ENCODE measurements at regions not wholly inside any gene's neighbourhood (a gene's known extent, or its start where the extent isn't known, plus 50 kb on each side); places are given as distances from the start of the nearest gene placed in this dataset.

DNA sequence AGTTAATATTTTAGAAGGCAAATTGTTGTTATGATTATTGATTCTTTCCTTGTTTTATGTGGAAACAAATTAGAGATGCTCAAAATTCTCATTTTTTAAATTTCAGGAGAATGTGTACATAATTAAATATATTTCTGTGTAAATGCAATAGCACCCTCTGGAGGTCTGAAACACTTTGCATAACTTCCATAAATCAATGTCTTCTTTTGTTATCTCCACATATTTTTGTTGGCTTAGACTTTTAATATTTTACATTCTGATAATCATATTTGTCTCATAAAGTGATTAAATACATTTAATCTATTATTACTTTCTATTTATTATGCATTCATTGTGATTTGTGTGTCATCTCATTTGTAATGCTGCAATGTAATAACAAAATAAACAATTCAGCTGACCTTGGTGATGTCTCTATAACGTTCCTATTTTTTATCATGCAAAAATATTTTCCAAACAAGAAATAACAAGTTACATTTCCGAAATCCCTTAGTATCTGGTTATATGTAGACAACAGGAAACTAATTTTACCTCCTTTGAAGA is 201.8 kb upstream of the GALNT5 start:
- H3K27me3 ChIP-seq, result no peaks in the 10 kb centered on the region
- H3K27ac ChIP-seq, result no peak overlapping the region
- H3K9me3 ChIP-seq, result no peaks in the 10 kb centered on the region
- no peaks in the 10 kb centered on the region for H3K36me3 ChIP-seq
- TF ChIP-seq CTCF (IDR thresholded peaks at IDR 0.05) (peak in 4 of 6 experiments; percentile 30 to 52 (median 50)), POLR2A (IDR thresholded peaks at IDR 0.05) (no peak)
- no peaks in the 10 kb centered on the region for H3K4me1 ChIP-seq
- DNase-seq, result no peak
- no peak overlapping the region for H3K4me3 ChIP-seq

- Histone ChIP-seq H3K27me3 (no peaks in the 10 kb centered on the region), H3K36me3 (no peaks in the 10 kb centered on the region), H3K27ac (no peak overlapping the region), H3K4me1 (no peaks in the 10 kb centered on the region), H3K4me3 (no peak overlapping the region), H3K9me3 (no peaks in the 10 kb centered on the region)
- TF ChIP-seq CTCF (IDR thresholded peaks at IDR 0.05) (no peak), POLR2A (IDR thresholded peaks at IDR 0.05) (no peak)
- no peak for DNase-seq
Measured at GRCh38 chr2:157056200-157056676, 201.3 kb upstream of the GALNT5 start.

DNA sequence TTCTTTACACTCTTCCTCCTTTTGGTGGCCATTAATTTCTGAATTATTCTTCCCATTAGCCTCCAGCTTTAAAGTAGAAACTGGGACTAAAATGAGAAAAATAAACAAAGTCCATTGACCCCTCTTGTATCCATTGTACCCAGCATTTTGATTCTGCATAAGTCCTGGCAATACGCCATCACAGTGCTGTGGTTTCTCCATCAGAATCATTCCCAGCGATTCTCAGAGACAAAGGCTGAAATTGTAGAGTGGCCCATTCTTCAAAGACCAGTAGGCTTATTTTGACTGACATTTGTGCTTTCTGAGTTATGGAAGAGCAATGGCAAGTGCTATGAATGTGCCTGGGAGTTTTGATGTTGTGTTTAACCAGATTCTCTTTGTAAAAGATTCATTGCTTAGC is 199.3 kb upstream of the GALNT5 start:
- H3K27ac ChIP-seq, result no peak overlapping the region
- DNase-seq, result no peak
- no peaks in the 10 kb centered on the region for H3K36me3 ChIP-seq
- no peaks in the 10 kb centered on the region for H3K4me1 ChIP-seq
- no peak for TF ChIP-seq CTCF (IDR thresholded peaks at IDR 0.05)
- TF ChIP-seq POLR2A (IDR thresholded peaks at IDR 0.05), result no peak
- H3K4me3 ChIP-seq, result no peak overlapping the region
- H3K27me3 ChIP-seq, result no peaks in the 10 kb centered on the region
- H3K9me3 ChIP-seq, result no peaks in the 10 kb centered on the region

DNA sequence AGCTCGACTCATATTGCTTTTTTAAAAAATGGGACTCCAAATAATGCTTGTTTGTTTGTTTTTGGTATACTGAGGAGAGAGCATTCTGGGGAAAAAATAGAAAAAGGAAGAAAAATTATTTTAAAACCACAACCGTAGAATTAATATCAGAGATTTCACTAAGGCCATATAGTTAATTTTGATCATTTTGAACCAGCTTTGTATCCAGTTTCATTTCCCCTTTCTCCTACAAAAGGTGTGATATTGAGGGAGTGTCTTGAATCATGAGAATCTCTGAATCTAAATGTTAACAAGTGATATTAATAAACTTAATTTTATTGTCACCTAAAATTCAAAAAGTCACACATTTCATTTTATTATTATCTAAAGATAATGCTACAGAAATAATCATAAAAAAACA is 198.5 kb upstream of the GALNT5 start:
- no peaks in the 10 kb centered on the region for H3K27me3 ChIP-seq
- no peak overlapping the region for H3K4me3 ChIP-seq
- H3K9me3 ChIP-seq, result no peaks in the 10 kb centered on the region
- H3K4me1 ChIP-seq, result no peaks in the 10 kb centered on the region
- TF ChIP-seq CTCF (IDR thresholded peaks at IDR 0.05) (no peak), POLR2A (IDR thresholded peaks at IDR 0.05) (no peak)
- no peak for DNase-seq
- no peaks in the 10 kb centered on the region for H3K36me3 ChIP-seq
- no peak overlapping the region for H3K27ac ChIP-seq

DNA sequence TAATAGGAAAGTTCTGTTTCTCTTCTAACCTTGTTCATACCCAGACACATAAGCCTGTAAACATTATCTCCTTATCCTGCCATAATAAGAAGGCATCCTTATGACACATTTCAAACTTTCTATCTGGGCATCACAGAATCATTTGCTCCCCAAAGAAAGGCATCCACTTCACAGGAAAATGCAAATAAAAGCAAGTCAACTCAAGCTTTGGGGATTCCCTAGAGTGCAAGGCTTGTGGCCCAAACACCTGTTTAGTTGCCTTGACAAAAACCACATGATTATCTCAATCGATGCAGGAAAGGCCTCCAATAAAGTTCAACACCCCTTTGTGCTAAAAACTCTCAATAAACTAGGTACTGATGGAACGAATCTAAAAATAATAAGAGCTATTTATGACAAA is 195.7 kb upstream of the GALNT5 start:
- DNase-seq, result no peak
- TF ChIP-seq POLR2A (IDR thresholded peaks at IDR 0.05) (no peak), CTCF (IDR thresholded peaks at IDR 0.05) (no peak)
- H3K36me3 ChIP-seq, result no peaks in the 10 kb centered on the region

GRCh38 chr2:157067562-157067961 is 189.9 kb upstream of the GALNT5 start:
- no peak for DNase-seq
- no peak for TF ChIP-seq POLR2A (IDR thresholded peaks at IDR 0.05)
- TF ChIP-seq CTCF (IDR thresholded peaks at IDR 0.05), result no peak
- H3K27me3 ChIP-seq, result no peaks in the 10 kb centered on the region
- H3K4me1 ChIP-seq, result no peaks in the 10 kb centered on the region
- H3K4me3 ChIP-seq, result no peak overlapping the region
- no peaks in the 10 kb centered on the region for H3K36me3 ChIP-seq
- no peaks in the 10 kb centered on the region for H3K9me3 ChIP-seq
- no peak overlapping the region for H3K27ac ChIP-seq

More for the DNA sequence above, 195.7 kb upstream of the GALNT5 start:
- H3K4me3 ChIP-seq, result no peak overlapping the region
- no peaks in the 10 kb centered on the region for H3K27me3 ChIP-seq
- H3K9me3 ChIP-seq, result no peaks in the 10 kb centered on the region
- H3K27ac ChIP-seq, result no peak overlapping the region
- no peaks in the 10 kb centered on the region for H3K4me1 ChIP-seq
